ENCODE measurements at regions not wholly inside any gene's neighbourhood (a gene's known extent, or its start where the extent isn't known, plus 50 kb on each side); places are given as distances from the start of the nearest gene placed in this dataset.

DNA sequence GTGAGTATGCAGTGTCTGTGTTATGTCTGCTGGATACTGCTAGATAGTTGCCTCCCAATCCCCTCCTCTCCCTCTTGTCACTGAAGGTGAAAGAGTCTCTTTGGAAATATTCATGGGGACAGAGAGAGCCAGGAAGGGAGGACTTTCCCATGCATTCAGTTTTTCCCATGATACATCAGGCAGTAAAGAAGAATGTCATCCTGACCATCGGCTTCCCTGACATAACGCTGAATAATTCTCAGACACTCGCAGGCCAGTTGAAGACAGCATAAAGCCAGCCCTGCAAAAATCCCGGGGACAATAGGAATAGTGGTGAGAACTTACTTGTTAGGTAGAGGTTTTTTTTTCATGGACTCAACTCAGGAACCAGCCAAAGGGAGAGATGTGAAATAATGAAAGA lies 58.1 kb downstream of the KLF4 start:
- Mint-ChIP-seq H3K27me3 (no peaks in the 10 kb centered on the region), H3K27ac (no peak overlapping the region), H3K36me3 (ENCODE audit: low read depth) (no peaks in the 10 kb centered on the region), H3K4me3 (no peak overlapping the region), H3K9me3 (no peaks in the 10 kb centered on the region), H3K4me1 (no peaks in the 10 kb centered on the region)
- intact Hi-C loops (cut with micrococcal nuclease): no loop called here
- DNase-seq: no peak

DNA sequence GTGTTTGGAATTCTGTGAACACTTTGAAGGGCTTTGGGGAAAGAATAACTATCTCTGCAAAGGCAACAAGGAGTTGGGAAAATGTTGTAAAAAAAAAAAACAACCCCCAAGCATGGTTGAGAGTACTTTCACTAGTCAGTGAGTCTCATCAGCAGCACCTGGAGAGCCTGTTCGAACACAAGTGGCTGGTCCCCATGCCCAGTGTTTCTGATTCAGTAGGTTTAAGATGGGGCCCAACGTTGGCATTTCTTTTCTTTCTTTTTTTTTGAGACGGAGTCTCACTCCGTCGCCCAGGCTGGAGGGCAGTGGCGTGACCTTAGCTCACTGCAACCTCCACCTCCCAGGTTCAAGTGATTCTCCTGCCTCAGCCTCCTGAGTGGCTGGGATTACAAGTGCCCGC lies 59.5 kb downstream of the KLF4 start:
- H3K4me1 Mint-ChIP-seq: peaks cover 4% of the 10 kb centered on the region
- H3K36me3 Mint-ChIP-seq (ENCODE audit: low read depth): no peaks in the 10 kb centered on the region
- no peak for DNase-seq
- H3K27me3 Mint-ChIP-seq: no peaks in the 10 kb centered on the region
- H3K9me3 Mint-ChIP-seq: no peaks in the 10 kb centered on the region
- H3K27ac Mint-ChIP-seq: no peak overlapping the region
- intact Hi-C loops (cut with micrococcal nuclease): no loop called here
- H3K4me3 Mint-ChIP-seq: no peak overlapping the region

DNA sequence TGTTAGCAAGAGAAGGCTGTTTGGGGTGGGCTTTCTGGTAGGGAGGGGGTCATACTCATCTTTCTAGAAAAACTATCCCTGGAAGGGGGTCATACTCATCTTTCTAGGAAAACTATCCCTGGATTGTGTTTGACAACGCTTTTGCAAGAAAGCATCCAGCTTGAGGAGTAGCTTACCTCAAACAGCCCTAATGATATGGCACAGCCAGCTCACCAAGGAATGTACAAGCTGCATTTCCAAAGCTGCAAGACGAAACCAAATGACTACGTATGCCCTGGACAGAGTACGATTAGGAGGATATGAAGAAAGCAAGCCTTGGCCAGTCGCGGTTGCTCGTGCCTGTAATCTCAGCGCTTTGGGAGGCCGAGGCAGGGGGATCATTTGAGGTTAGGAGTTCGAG lies 63.4 kb downstream of the KLF4 start:
- Mint-ChIP-seq H3K27ac (no peak overlapping the region), H3K27me3 (no peaks in the 10 kb centered on the region), H3K4me3 (no peak overlapping the region), H3K9me3 (no peaks in the 10 kb centered on the region), H3K4me1 (peaks cover 6% of the 10 kb centered on the region), H3K36me3 (ENCODE audit: low read depth) (no peaks in the 10 kb centered on the region)
- intact Hi-C loops (cut with micrococcal nuclease): no loop called here
- DNase-seq: no peak

DNA sequence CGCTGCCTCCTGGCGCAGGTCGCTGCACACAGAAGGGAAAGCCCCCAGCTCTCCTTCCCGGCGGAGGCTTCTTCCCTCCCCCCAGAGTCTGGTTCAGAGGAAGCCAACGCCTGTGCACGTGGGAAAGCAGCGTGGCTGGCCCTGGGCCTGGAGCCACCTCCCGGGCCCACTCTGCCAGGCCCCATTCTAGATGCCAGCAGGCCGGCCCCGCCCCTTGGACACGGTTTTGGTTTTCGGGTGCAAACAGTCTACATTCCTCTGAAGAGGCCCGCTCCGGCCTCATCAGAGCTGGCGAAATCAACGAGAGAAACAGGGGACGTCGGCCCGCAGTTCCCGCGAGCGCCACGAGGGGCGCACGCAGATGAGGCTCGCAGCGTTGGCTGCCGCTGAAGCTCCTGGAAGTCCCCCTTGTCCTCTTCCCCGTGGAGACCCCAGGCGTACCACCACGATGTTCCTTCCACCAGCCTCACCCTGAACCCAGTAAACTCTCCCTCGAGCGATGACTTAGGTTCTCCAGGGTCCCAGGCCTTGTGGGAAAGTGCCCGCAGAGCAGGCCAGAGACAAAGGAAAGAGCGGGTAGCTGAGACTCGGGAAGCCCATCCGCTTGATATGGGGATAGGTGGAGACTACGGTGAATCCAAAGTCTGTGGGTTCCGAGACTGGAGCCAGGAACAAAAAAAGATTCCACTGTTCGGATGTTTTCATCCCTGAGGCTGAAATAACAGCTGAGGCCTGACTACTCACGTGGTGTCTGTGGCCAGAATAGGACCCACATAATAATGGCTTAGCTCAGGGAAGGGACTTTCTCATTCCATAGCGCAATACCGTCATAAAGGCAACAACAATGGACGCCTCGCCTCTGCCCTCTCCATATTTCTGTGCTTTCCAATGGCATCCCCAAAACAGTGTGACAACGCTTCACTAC lies 64.2 kb downstream of the KLF4 start:
- H3K27ac Mint-ChIP-seq: no peak overlapping the region
- no peaks in the 10 kb centered on the region for H3K27me3 Mint-ChIP-seq
- H3K4me3 Mint-ChIP-seq: peak overlapping the region; percentile 51
- H3K36me3 Mint-ChIP-seq (ENCODE audit: low read depth): no peaks in the 10 kb centered on the region
- H3K4me1 Mint-ChIP-seq: peaks cover 6% of the 10 kb centered on the region
- intact Hi-C loops (cut with micrococcal nuclease): no loop called here
- peak; percentile 85 for DNase-seq
- H3K9me3 Mint-ChIP-seq: no peaks in the 10 kb centered on the region

DNA sequence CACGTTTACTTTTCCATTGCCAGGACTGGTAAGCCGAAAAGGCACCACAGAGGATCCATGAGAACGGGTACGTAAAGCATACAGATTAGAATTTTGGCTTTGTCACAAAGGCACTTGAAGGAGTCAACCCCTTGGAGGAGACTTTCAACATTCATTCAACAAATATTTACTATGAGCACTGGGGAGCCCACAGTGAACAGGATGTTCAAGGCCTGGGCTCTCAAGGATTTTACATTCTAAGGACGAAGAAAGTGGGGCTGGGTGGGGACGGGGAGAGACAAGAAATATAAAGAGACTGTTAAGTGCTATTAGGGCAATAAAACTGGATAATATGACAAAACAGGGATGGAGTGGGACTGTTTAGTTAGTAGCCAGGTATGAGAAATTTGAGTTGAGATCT lies 66.0 kb downstream of the KLF4 start:
- peaks cover 6% of the 10 kb centered on the region for H3K4me1 Mint-ChIP-seq
- H3K9me3 Mint-ChIP-seq: no peaks in the 10 kb centered on the region
- intact Hi-C loops (cut with micrococcal nuclease): no loop called here
- no peak for DNase-seq
- peaks cover 3% of the 10 kb centered on the region for H3K27me3 Mint-ChIP-seq
- no peak overlapping the region for H3K27ac Mint-ChIP-seq
- no peaks in the 10 kb centered on the region for H3K36me3 Mint-ChIP-seq (ENCODE audit: low read depth)
- no peak overlapping the region for H3K4me3 Mint-ChIP-seq

DNA sequence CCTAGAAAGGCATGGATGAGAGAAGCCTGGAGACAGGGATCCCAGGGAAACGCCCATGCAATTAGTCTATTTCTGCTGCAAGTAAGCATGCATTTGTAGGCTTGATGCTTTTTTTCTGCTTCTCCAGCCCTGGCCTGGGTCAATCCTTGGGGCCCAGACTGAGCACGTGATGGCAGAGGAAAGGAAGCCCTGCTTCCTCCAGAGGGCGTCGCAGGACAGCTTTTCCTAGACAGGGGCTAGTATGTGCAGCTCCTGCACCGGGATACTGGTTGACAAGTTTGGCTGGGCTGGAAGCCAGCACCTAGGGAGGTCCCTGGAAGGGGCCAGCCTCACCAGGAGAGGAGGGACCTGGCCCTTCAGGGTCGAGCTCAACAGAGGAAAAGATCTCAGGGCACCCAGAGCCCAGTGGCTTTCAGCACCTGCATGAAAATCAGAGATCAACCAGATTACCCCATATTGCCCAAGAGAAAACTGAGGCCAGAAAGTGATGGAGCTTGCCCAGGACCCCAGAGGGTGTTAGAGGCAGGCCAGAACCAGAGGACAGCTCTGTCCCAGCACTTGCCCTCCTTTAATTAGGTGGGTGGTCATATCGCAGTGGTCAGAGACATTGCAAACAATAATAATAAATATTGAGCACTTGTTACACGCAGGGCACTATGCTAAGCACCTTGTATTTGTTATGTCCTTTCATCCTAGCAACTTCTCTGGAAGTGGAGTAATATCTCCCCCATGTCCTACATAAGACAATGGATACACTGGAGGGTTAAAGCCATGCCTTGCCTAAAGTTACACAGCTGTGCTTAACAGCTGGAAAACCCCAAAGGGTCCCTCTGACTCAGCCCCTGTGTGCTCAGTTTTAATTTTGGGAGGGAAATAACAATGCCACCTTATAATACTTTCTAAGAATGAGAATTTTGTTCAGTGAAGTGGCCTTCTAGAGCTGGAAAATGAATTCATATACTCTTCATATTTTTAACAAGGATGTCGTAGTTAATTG lies 67.1 kb downstream of the KLF4 start:
- Mint-ChIP-seq H3K27me3 (peaks cover 3% of the 10 kb centered on the region), H3K4me3 (no peak overlapping the region), H3K27ac (no peak overlapping the region), H3K9me3 (no peaks in the 10 kb centered on the region), H3K36me3 (ENCODE audit: low read depth) (no peaks in the 10 kb centered on the region), H3K4me1 (peaks cover 6% of the 10 kb centered on the region)
- DNase-seq: peak; percentile 64
- intact Hi-C loops (cut with micrococcal nuclease): no loop called here

DNA sequence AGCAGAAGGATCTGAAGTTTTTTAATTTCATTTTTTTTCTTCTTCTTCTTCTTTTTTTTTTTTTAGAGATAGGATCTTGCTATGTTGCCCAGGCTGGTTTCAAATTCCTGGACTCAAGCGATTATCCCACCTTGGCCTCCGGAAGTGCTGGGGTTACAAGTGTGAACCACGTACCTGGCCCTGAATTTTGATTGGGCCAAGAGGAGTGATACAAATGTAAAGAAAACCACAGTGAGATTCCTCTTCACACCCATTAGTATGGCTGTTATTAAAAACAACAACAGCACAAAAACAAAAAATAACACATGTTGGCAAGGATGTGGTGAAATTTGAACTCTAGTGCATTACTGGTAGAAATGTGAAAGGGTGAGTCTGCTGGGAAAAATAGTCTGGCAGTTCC lies 79.1 kb downstream of the KLF4 start:
- H3K4me3 Mint-ChIP-seq: no peak overlapping the region
- intact Hi-C loops (cut with micrococcal nuclease): no loop called here
- no peak overlapping the region for H3K27ac Mint-ChIP-seq
- no peaks in the 10 kb centered on the region for H3K36me3 Mint-ChIP-seq (ENCODE audit: low read depth)
- H3K27me3 Mint-ChIP-seq: no peaks in the 10 kb centered on the region
- no peaks in the 10 kb centered on the region for H3K4me1 Mint-ChIP-seq
- no peaks in the 10 kb centered on the region for H3K9me3 Mint-ChIP-seq
- no peak for DNase-seq

DNA sequence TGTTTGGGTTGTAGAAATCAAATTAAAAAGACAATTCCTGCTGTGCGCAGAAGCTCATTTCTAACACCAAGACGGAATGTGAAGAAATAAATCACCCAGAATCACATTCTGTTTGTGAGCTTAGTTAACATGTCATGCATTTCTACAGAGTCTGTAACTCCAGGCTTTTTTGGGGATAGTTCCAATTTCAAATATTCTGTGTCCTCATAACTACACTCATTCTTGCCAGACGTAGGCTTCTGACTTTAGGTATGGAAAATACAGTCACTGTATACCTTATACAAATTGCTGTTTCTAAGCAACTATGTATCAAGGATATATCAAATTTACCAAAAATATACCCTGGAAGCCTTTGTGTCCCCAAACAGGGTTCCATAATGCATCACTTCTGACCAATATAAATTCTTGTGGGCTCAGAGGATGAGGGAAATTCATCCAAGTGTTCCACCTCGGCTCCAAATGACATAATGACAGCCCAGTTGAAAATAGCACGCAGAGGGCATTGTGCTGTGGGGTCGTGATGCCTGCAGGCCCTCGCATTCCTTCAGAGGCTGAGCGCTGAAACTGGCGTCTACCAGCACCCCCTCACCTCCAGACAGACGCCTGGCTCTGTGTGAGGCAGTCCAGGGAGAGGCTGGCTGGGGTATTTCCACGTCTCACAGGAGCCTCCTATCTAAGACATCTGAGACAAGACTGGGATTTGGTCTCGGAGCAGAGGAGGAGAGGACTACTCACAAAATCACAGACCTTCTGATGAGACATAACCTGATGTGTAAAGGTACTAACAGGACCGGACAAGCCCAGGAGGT lies 79.8 kb downstream of the KLF4 start:
- Mint-ChIP-seq H3K4me1 (no peaks in the 10 kb centered on the region), H3K27me3 (no peaks in the 10 kb centered on the region), H3K36me3 (ENCODE audit: low read depth) (no peaks in the 10 kb centered on the region), H3K9me3 (no peaks in the 10 kb centered on the region), H3K27ac (no peak overlapping the region), H3K4me3 (no peak overlapping the region)
- no peak for DNase-seq
- intact Hi-C loops (cut with micrococcal nuclease): no loop called here

DNA sequence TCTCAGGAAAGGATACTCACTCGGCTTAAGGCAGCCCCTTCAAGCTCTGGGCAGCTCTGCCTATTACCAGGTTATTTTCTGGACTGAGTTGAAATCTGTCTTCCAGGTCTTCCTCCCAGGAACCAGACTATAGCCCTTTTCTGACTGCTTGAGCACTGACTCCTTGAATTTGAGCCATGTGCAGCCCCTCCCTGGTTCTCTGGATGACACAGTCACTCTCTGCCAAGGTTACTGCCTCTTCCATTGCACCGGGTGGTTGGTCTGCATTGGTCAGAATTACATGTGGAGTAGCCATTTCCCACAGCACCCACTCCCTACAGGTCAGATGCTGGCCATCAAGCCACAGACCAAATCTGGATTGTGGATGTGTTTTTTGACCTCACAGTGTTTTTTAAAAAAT lies 81.9 kb downstream of the KLF4 start:
- intact Hi-C loops (cut with micrococcal nuclease): no loop called here
- DNase-seq: no peak
- Mint-ChIP-seq H3K27me3 (no peaks in the 10 kb centered on the region), H3K27ac (no peak overlapping the region), H3K4me3 (no peak overlapping the region), H3K36me3 (ENCODE audit: low read depth) (no peaks in the 10 kb centered on the region), H3K4me1 (no peaks in the 10 kb centered on the region), H3K9me3 (no peaks in the 10 kb centered on the region)

DNA sequence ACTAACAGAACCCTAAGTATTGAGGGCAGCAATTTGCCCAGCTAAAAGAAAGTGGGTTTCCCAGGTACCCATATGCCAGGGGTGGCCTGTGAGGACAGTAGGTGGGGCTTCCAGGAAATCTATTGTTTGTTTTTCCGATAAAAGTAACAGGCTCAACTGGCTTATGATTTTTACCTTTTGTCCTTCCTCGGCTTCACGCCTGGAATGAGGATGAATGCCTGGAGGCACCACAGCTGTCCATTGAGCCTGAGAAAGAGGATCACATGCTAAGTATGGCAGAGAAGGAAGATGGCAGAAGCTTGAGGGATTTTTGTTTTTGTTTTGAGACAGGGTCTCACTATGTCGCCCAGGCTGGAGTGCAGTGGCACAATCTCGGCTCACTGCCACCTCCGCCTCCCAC lies 84.1 kb downstream of the KLF4 start:
- intact Hi-C loops (cut with micrococcal nuclease): no loop called here
- no peak overlapping the region for H3K27ac Mint-ChIP-seq
- H3K36me3 Mint-ChIP-seq (ENCODE audit: low read depth): no peaks in the 10 kb centered on the region
- no peaks in the 10 kb centered on the region for H3K27me3 Mint-ChIP-seq
- H3K4me3 Mint-ChIP-seq: no peak overlapping the region
- H3K4me1 Mint-ChIP-seq: no peaks in the 10 kb centered on the region
- no peak for DNase-seq
- no peaks in the 10 kb centered on the region for H3K9me3 Mint-ChIP-seq

DNA sequence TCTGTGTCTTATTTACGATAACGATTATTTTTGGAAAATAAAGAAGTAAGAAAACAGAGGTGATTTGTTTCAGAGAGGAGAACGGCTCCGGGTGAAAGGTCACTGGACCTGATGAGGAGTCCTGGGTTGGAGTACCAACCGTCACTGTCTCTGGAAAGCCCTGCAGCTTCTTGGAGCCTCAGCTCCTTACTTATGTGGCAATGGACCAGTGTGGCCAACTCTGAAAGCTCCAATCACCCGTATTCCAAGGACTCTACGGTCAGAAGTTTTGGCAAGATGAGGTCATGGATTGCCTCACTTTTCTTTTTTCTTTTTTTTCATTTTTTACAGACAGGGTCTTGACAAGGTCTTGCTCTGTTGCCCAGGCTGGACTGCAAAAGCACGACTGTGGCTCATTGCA lies 84.8 kb downstream of the KLF4 start:
- no peaks in the 10 kb centered on the region for H3K36me3 Mint-ChIP-seq (ENCODE audit: low read depth)
- no peak overlapping the region for H3K27ac Mint-ChIP-seq
- H3K4me1 Mint-ChIP-seq: no peaks in the 10 kb centered on the region
- intact Hi-C loops (cut with micrococcal nuclease): no loop called here
- no peaks in the 10 kb centered on the region for H3K9me3 Mint-ChIP-seq
- no peaks in the 10 kb centered on the region for H3K27me3 Mint-ChIP-seq
- DNase-seq: no peak
- no peak overlapping the region for H3K4me3 Mint-ChIP-seq

DNA sequence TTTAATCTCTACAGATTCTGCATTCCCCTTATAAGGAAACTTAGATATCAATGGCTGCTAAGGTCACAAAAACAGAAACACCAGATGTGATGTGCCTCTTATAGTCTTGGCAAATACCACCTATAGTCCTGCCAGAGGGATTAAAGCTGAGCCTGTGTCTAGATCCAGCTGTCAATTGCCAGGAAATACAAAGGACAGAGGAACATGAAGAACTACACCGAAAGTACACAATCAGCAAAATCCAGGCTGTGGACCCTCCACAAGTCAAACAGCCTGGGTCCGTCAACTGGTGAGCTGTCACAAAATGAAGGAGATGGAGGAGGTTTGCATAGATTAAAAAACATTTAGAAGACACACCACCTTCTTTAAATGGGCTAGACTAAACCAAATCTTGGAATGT lies 85.4 kb downstream of the KLF4 start:
- Mint-ChIP-seq H3K9me3 (no peaks in the 10 kb centered on the region), H3K36me3 (ENCODE audit: low read depth) (no peaks in the 10 kb centered on the region), H3K4me3 (no peak overlapping the region), H3K4me1 (no peaks in the 10 kb centered on the region), H3K27ac (no peak overlapping the region), H3K27me3 (no peaks in the 10 kb centered on the region)
- intact Hi-C loops (cut with micrococcal nuclease): no loop called here
- DNase-seq: no peak

DNA sequence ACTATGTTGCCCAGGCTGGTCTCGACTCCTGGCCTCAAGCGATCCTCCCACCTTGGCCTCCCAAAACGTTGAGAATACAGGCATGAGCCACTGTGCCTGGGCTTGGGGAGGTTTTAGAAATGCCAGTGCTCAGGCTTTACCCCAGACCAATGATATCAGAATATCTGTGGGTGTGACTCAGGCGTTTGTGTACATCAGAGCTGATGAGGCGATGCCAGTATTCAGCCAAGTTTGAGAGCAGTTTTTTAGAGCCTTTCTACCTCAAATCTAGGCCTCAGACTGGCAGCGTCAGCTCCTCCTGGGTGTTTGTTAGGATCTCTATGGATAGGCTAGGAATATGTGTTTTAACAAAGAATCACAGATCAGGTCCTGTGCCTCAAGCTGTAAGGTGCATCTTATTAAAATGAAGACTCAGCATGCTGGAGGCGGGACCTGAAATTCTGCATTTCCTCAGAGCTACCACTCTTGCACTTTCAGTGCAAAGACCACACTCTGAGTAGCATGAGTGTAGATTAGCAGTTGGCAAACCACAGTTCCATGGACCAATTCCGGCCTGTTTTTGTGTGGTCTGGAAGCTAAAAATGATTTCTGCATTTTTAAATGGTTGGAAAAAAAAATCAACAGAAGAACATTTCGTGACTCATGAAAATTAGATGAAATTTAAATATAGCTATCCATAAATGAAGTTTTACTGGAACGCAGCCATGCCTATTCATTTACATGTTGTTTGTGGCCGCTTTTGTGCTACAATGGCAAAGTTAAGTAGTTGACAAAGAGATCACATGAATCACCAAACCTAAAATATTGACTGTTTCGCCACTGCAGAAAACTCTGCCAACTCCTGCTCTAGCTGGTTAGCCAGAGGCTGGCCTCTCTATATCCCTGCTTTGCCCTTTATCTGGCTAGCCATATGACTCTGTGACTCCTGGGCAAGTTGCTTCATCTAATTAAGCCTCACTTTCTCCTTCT lies 92.2 kb downstream of the KLF4 start:
- peaks cover 2% of the 10 kb centered on the region for H3K27me3 Mint-ChIP-seq
- DNase-seq: no peak

More for the DNA sequence above, 92.2 kb downstream of the KLF4 start:
- Mint-ChIP-seq H3K4me3 (no peak overlapping the region), H3K27ac (no peak overlapping the region), H3K4me1 (no peaks in the 10 kb centered on the region), H3K9me3 (no peaks in the 10 kb centered on the region), H3K36me3 (ENCODE audit: low read depth) (no peaks in the 10 kb centered on the region)
- intact Hi-C loops (cut with micrococcal nuclease): no loop called here
